A673 (cell line): ENCODE measurements at regions not wholly inside any gene's neighbourhood (a gene's known extent, or its start where the extent isn't known, plus 50 kb on each side); places are given as distances from the start of the nearest gene placed in this dataset.

ENCODE experiments used
- BruUV-seq: library from RNA; stranded (reverse); fragments of 400-500 nt; replicated peaks from 2 replicates; lab custom pipeline; 2021; lab: Mats Ljungman, UMichigan
- CTCF ChIA-PET: fragments of 300-600 bp; sonication (Branson Sonifier 250); formaldehyde crosslinking; loops from one replicate; lab custom pipeline; 2022; ENCODE audit warnings: antibody characterized with exemption; lab: Charles Lee
- POLR2A ChIA-PET: fragments of 300-600 bp; sonication (Branson Sonifier 250); formaldehyde crosslinking; loops from one replicate; lab custom pipeline; 2022; ENCODE audit warnings: antibody characterized with exemption; ENCODE audit not compliant: low non-redundant PET; lab: Charles Lee
- DNase-seq: peaks from one replicate; pipeline ENCODE4 v3.0.0-alpha.2; 2015; ENCODE audit warnings: low spot score
- H3K27ac ChIP-seq: fragments of 200-600 bp; sonication (generic); 2 replicates; pipeline ENCODE4 v1.5.1; 2016; ENCODE audit warnings: mixed run types, low read depth, mild to moderate bottlenecking, mixed read lengths, antibody characterized with exemption, low read length; ENCODE audit not compliant: poor library complexity, severe bottlenecking
- H3K27me3 ChIP-seq: fragments of 200-600 bp; sonication (generic); replicated peaks from 2 replicates; pipeline ENCODE4 v1.6.1; 2017; ENCODE audit warnings: mixed run types, low read depth, mild to moderate bottlenecking, mixed read lengths, antibody characterized with exemption, low read length; ENCODE audit not compliant: insufficient read depth, poor library complexity
- H3K36me3 ChIP-seq: fragments of 200-600 bp; sonication (generic); 2 replicates; pipeline ENCODE4 v1.6.1; 2016; ENCODE audit warnings: mixed run types, mild to moderate bottlenecking, mixed read lengths, antibody characterized with exemption, low read length; ENCODE audit not compliant: insufficient read depth, poor library complexity, severe bottlenecking
- H3K4me1 ChIP-seq: fragments of 200-600 bp; sonication (generic); 2 replicates; pipeline ENCODE4 v1.6.1; 2017; ENCODE audit warnings: mixed run types, mild to moderate bottlenecking, mixed read lengths, antibody characterized with exemption, low read length; ENCODE audit not compliant: insufficient read depth, poor library complexity, severe bottlenecking
- H3K4me3 ChIP-seq: fragments of 200-600 bp; sonication (generic); 2 replicates; pipeline ENCODE4 v1.5.1; 2016; ENCODE audit warnings: low read depth, mixed run types, mild to moderate bottlenecking, mixed read lengths, low read length; ENCODE audit not compliant: poor library complexity, severe bottlenecking
- H3K9me3 ChIP-seq: fragments of 200-600 bp; sonication (generic); 2 replicates; pipeline ENCODE4 v1.6.1; 2016; ENCODE audit warnings: mixed run types, low read depth, mild to moderate bottlenecking, mixed read lengths, antibody characterized with exemption, low read length; ENCODE audit not compliant: poor library complexity, severe bottlenecking
- EZH2 ChIP-seq: fragments of 200-600 bp; sonication (generic); IDR thresholded peaks from 2 replicates; pipeline ENCODE4 v1.6.1; 2017; ENCODE audit warnings: borderline replicate concordance, low read depth, mild to moderate bottlenecking, mixed read lengths, antibody characterized with exemption, low read length; ENCODE audit not compliant: poor library complexity, severe bottlenecking
- intact Hi-C: fragments of 100-400 bp; cut with micrococcal nuclease; formaldehyde crosslinking; loops from one replicate; pipeline ENCODE4 v1.10.0; 2022; ENCODE audit not compliant: unreplicated experiment
- TF ChIP-seq, protein P1 (sequence below): fragments of 300-800, 200-600 bp; sonication (generic); conservative IDR thresholded peaks from 2 replicates; pipeline ENCODE4 v1.5.1; 2017; ENCODE audit warnings: low read depth, mild to moderate bottlenecking, antibody characterized with exemption, low read length, moderate library complexity, mixed read lengths

DNA sequence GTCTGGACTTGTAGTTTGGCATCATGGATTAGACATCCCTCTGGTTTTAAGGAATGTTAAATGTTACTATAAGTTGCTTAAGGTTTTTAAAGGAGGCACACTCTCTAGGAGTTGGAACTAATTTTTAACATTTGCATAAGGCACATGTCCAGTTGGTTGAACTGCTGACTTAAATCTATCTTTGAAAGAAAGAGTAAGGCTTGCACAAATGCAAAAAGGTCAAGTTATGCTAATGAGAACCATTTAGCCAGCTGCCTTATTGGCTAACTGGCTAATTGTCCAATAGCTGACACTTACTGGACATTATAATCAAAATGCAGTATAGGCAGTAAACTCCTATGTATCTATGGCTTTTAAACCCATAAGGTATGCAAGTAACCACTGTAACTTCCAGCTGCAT is 206.1 kb upstream of the TTC29 start:
- H3K27me3 ChIP-seq, result no peaks in the 10 kb centered on the region
- no peaks in the 10 kb centered on the region for H3K36me3 ChIP-seq
- H3K9me3 ChIP-seq, result no peaks in the 10 kb centered on the region
- peaks cover 25% of the 10 kb centered on the region for H3K4me1 ChIP-seq
- BruUV-seq, result no TSS peak
- intact Hi-C loops, result no loop called here
- ChIA-PET POLR2A (no interaction called here), CTCF (interaction anchor here (0.6 kb wide), 1 partner anchor 14 kb away, joined by 5 read pairs; no protein-coding TSS in a partner anchor)
- H3K4me3 ChIP-seq, result no peak overlapping the region
- TF ChIP-seq, protein P1, sequence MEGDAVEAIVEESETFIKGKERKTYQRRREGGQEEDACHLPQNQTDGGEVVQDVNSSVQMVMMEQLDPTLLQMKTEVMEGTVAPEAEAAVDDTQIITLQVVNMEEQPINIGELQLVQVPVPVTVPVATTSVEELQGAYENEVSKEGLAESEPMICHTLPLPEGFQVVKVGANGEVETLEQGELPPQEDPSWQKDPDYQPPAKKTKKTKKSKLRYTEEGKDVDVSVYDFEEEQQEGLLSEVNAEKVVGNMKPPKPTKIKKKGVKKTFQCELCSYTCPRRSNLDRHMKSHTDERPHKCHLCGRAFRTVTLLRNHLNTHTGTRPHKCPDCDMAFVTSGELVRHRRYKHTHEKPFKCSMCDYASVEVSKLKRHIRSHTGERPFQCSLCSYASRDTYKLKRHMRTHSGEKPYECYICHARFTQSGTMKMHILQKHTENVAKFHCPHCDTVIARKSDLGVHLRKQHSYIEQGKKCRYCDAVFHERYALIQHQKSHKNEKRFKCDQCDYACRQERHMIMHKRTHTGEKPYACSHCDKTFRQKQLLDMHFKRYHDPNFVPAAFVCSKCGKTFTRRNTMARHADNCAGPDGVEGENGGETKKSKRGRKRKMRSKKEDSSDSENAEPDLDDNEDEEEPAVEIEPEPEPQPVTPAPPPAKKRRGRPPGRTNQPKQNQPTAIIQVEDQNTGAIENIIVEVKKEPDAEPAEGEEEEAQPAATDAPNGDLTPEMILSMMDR, result no peak
- no peak for DNase-seq
- H3K27ac ChIP-seq, result no peak overlapping the region

DNA sequence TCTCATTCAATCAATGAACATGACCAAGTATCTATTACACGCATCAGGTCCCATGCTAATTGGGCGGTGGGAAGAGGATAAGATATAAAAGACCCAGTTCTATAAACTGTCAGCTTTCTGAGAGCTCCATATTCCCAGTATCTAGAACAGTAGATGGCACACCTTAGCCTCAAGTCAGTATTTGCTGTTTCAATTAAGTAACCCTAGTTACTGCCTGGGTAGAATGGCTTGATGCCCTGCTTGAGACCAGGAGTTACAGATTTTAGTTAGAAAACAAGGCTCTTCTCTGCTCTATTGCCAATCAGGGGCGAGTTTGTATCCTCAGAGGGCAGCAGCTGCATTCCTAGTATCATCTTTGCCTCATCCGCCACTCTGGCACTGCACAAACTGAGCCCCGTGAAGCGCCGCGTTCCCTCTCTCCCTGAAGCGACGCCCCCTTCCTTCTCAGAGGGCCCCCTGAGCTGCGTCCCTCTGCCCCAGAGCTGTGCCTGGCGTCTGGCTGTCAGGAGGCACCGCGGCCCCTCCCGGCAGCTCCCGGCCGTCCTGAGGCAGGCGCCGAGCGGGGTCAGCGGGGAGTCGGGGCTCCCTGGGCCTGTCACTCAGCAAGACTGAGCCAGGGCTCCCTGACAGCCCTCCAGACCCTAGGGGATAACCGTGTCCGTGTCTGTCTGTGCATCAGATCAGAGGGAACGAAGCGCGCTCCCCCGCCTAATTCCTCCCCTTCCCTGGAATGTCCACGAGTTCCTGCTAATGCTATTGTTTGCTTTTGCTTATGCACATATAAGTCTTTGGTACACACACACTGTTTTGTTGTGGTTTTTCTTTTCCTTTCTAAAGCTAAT is 212.4 kb upstream of the TTC29 start:
- ChIA-PET CTCF (no interaction called here), POLR2A (no interaction called here)
- TSS peak; percentile 69 for BruUV-seq
- Histone ChIP-seq H3K27ac (peak overlapping the region; percentile 53), H3K9me3 (no peaks in the 10 kb centered on the region), H3K36me3 (no peaks in the 10 kb centered on the region), H3K4me3 (peak overlapping the region; percentile 42), H3K4me1 (peaks cover 41% of the 10 kb centered on the region), H3K27me3 (no peaks in the 10 kb centered on the region)
- TF ChIP-seq, protein P1, result no peak
- intact Hi-C loops, result no loop called here
- peak; percentile 60 for DNase-seq

DNA sequence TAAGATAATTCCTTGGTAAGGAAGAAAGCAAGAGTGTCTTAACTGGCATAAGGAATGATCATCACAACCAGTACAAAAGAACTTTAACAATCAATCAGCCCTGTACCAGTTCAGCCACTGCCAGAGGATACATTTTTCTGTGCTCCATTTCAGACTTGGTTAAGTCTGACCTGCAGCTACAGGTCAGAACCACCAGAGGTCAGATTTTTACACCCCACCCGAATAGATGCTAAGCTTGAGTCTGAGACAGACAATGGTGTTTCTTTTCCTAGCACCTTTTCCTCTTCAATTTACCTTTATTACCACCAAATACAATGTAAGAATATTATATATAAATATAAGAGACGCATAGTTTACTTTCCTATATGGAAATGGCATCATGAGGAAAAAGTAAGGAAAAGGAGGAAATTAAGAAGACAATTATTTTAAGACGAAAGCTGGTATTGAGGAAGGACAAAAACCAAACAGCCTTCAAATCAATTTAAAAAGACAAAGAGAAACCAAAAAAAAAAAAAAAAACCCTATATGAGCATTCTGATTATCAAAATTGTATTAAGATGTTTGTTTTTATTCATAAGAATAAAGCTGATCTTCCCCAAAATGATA is 215.3 kb upstream of the TTC29 start:
- ChIA-PET POLR2A (no interaction called here), CTCF (interaction anchor here (0.6 to 1.9 kb wide), 4 partner anchors 85 to 706 kb away, joined by 3 to 12 read pairs (median 7); no protein-coding TSS in a partner anchor)
- BruUV-seq, result no TSS peak
- Histone ChIP-seq H3K4me3 (no peak overlapping the region), H3K9me3 (no peaks in the 10 kb centered on the region), H3K27ac (no peak overlapping the region), H3K36me3 (no peaks in the 10 kb centered on the region), H3K4me1 (peaks cover 35% of the 10 kb centered on the region), H3K27me3 (no peaks in the 10 kb centered on the region)
- TF ChIP-seq, protein P1, result peak; percentile 81
- TF ChIP-seq EZH2, result no peak
- intact Hi-C loops, result loop anchor here (1.0 to 10.0 kb wide), 3 partner anchors 264 to 429 kb away; no protein-coding TSS in a partner anchor
- peak; percentile 76 for DNase-seq
